ENCODE measurements at regions not wholly inside any gene's neighbourhood (a gene's known extent, or its start where the extent isn't known, plus 50 kb on each side); places are given as distances from the start of the nearest gene placed in this dataset.

- TF ChIP-seq SUZ12 (IDR thresholded peaks at IDR 0.05; ENCODE audit: extremely low read depth, insufficient read depth, insufficient read length) (no peak), ZNF274 (IDR thresholded peaks at IDR 0.05; ENCODE audit: low read depth, low read length) (no peak)
These were observed 1006.9 kb downstream of the VRK1 start for GRCh38 chr14:97804056-97804455.
